ENCODE measurements at regions not wholly inside any gene's neighbourhood (a gene's known extent, or its start where the extent isn't known, plus 50 kb on each side); places are given as distances from the start of the nearest gene placed in this dataset.

DNA sequence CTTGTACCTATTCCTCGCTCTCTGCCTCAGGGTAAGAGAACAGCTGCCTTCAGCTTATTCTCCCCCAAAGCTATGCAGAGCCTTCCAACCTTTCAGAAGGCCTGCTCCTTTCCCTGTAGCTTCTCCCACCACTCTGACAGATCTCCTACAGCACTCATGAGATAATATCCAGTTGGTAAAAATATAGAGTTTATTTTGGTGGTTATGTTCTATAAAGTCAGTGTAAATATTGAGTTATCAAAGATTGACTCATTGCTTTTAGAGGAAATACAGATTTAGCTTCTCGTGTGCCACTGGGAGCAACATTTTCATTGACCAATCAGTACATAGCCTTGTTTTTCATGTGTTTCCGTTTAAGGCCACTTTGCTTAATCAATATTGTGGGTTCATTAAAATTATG, 216.2 kb upstream of the TECRL start:
- WGBS, result 91% methylated on average over 3 of the region's 3 CpGs
- intact Hi-C loops (cut with DNase I), result no loop called here
- Histone ChIP-seq H3K4me3 (no peak overlapping the region), H3K36me3 (no peaks in the 10 kb centered on the region), H3K4me1 (no peaks in the 10 kb centered on the region), H3K9me3 (no peaks in the 10 kb centered on the region), H3K27ac (replicated peaks in 1 of 4) (no peak overlapping the region), H3K27me3 (no peaks in the 10 kb centered on the region)
- DNase-seq (ENCODE audit: extremely low spot score), result no peak
- no peak for TF ChIP-seq POLR2AphosphoS5 (IDR thresholded peaks at IDR 0.05)
- TF ChIP-seq, protein P1, sequence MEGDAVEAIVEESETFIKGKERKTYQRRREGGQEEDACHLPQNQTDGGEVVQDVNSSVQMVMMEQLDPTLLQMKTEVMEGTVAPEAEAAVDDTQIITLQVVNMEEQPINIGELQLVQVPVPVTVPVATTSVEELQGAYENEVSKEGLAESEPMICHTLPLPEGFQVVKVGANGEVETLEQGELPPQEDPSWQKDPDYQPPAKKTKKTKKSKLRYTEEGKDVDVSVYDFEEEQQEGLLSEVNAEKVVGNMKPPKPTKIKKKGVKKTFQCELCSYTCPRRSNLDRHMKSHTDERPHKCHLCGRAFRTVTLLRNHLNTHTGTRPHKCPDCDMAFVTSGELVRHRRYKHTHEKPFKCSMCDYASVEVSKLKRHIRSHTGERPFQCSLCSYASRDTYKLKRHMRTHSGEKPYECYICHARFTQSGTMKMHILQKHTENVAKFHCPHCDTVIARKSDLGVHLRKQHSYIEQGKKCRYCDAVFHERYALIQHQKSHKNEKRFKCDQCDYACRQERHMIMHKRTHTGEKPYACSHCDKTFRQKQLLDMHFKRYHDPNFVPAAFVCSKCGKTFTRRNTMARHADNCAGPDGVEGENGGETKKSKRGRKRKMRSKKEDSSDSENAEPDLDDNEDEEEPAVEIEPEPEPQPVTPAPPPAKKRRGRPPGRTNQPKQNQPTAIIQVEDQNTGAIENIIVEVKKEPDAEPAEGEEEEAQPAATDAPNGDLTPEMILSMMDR (IDR thresholded peaks at IDR 0.05), result no peak
- TF ChIP-seq POLR2A (IDR thresholded peaks at IDR 0.05; ENCODE audit: low read depth), result no peak
- TF ChIP-seq EP300 (IDR thresholded peaks at IDR 0.05), result no peak

DNA sequence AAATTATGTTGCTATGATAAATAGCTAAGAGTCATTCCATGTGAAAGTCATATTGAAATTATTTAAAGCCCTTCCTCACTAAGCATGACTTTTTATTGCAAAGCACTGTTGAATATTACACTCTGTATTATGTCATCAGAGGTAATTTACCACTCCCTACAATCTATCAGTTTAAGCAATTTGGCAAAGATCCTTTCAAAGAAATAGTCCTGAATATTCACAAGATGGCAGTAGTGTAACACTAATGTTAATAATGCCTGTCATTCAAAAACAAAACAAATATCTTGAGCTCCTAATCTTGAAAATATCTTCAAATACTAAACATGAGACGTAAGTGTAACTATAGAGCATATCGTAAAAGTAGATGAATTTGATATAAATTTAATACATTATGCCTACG, 208.6 kb upstream of the TECRL start:
- Histone ChIP-seq H3K9me3 (no peaks in the 10 kb centered on the region), H3K27me3 (no peaks in the 10 kb centered on the region), H3K27ac (replicated peaks in 1 of 4) (no peak overlapping the region), H3K4me1 (no peaks in the 10 kb centered on the region), H3K36me3 (no peaks in the 10 kb centered on the region), H3K4me3 (no peak overlapping the region)
- TF ChIP-seq POLR2A (IDR thresholded peaks at IDR 0.05; ENCODE audit: low read depth), result no peak
- no peak for TF ChIP-seq POLR2AphosphoS5 (IDR thresholded peaks at IDR 0.05)
- no peak for TF ChIP-seq EP300 (IDR thresholded peaks at IDR 0.05)
- TF ChIP-seq, protein P1 (IDR thresholded peaks at IDR 0.05), result no peak
- intact Hi-C loops (cut with DNase I), result no loop called here
- no peak for DNase-seq (ENCODE audit: extremely low spot score)
- WGBS, result 57% methylated on average over 3 of the region's 3 CpGs

DNA sequence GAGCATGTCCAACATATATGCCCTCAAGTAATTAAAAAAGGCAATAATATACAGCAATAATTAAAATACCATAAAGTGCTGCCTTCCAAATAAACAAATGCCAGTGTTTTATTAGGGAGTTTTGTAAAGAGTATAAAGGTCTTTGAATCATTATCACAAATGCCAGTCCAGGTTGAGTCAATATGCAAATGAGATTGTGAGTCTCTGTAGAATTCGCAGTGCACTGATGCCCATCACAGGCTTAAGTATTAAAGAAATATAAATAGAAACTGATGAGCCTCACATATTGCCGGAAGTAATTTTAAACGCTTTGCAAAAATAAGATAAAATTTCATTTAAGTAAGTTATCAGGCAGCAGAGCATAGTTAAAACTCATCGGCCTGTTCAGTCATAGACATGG, 205.0 kb upstream of the TECRL start:
- Histone ChIP-seq H3K36me3 (no peaks in the 10 kb centered on the region), H3K9me3 (no peaks in the 10 kb centered on the region), H3K4me3 (no peak overlapping the region), H3K4me1 (no peaks in the 10 kb centered on the region), H3K27ac (replicated peaks in 1 of 4) (no peak overlapping the region), H3K27me3 (no peaks in the 10 kb centered on the region)
- TF ChIP-seq POLR2A (IDR thresholded peaks at IDR 0.05; ENCODE audit: low read depth) (no peak), EP300 (IDR thresholded peaks at IDR 0.05) (no peak), POLR2AphosphoS5 (IDR thresholded peaks at IDR 0.05) (no peak)
- TF ChIP-seq, protein P1 (IDR thresholded peaks at IDR 0.05), result no peak
- WGBS, result 74% methylated on average over 4 of the region's 4 CpGs
- intact Hi-C loops (cut with DNase I), result no loop called here
- no peak for DNase-seq (ENCODE audit: extremely low spot score)

DNA sequence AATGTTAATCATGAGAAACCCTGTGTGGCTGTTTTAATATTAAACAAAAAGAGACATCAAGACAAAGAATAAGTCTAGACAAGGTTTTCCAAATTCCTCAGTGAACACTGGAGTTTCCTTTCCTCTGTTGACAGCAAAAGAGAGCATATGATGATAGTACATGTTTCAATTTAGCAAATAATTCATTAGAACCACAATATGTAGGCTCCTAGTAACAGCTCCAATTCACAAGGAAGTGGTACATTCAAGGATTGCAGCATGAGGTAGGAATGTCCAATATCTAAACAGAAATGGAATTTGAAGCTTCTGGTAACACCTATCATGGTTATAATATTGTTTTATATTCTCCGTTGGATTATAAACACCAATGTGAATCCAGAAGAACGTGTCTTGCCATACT, 203.8 kb upstream of the TECRL start:
- Histone ChIP-seq H3K4me1 (no peaks in the 10 kb centered on the region), H3K36me3 (no peaks in the 10 kb centered on the region), H3K27me3 (no peaks in the 10 kb centered on the region), H3K4me3 (no peak overlapping the region), H3K9me3 (no peaks in the 10 kb centered on the region), H3K27ac (replicated peaks in 1 of 4) (no peak overlapping the region)
- intact Hi-C loops (cut with DNase I), result no loop called here
- TF ChIP-seq POLR2AphosphoS5 (IDR thresholded peaks at IDR 0.05) (no peak), EP300 (IDR thresholded peaks at IDR 0.05) (no peak), POLR2A (IDR thresholded peaks at IDR 0.05; ENCODE audit: low read depth) (no peak)
- TF ChIP-seq, protein P1 (IDR thresholded peaks at IDR 0.05), result no peak
- DNase-seq (ENCODE audit: extremely low spot score), result no peak
- 44% methylated on average over 2 of the region's 2 CpGs for WGBS

- no peaks in the 10 kb centered on the region for H3K9me3 ChIP-seq
- WGBS, result 20% methylated on average over 1 of the region's 1 CpG
- no peak overlapping the region for H3K27ac ChIP-seq (replicated peaks in 1 of 4)
- TF ChIP-seq POLR2AphosphoS5 (IDR thresholded peaks at IDR 0.05) (no peak), POLR2A (IDR thresholded peaks at IDR 0.05; ENCODE audit: low read depth) (no peak), EP300 (IDR thresholded peaks at IDR 0.05) (no peak)
- TF ChIP-seq, protein P1 (IDR thresholded peaks at IDR 0.05), result no peak
- H3K27me3 ChIP-seq, result no peaks in the 10 kb centered on the region
- no peak overlapping the region for H3K4me3 ChIP-seq
- no peaks in the 10 kb centered on the region for H3K4me1 ChIP-seq
- H3K36me3 ChIP-seq, result no peaks in the 10 kb centered on the region
- intact Hi-C loops (cut with DNase I), result no loop called here
- DNase-seq (ENCODE audit: extremely low spot score), result no peak
Observed at GRCh38 chr4:64598066-64598465, 188.8 kb upstream of the TECRL start.
